Activated B cell treated with CpG ODN at 0.5 μM for 24 hours (primary cell): ENCODE measurements at regions not wholly inside any gene's neighbourhood (a gene's known extent, or its start where the extent isn't known, plus 50 kb on each side); places are given as distances from the start of the nearest gene placed in this dataset.
"Not testable (repeated sequence)": the region's sequence is repeated elsewhere in the genome, so short reads cannot be mapped to it uniquely, and the experiment has no call there.

Experiments used
- ATAC-seq: fragments of 200-7000 bp; cut with Tn5 transposase; one replicate; pipeline ENCODE4 v1.10.0; 2021; ENCODE audit warnings: low read depth, mild to moderate bottlenecking, moderate library complexity
- CTCF ChIA-PET: fragments of 350-600 bp; sonication (Branson Sonifier 250); formaldehyde crosslinking; loops from one replicate; lab custom pipeline; 2021; ENCODE audit warnings: antibody characterized with exemption; lab: Charles Lee
- POLR2A ChIA-PET: fragments of 350-600 bp; sonication (Branson Sonifier 250); formaldehyde crosslinking; loops from one replicate; lab custom pipeline; 2021; ENCODE audit warnings: antibody characterized with exemption; lab: Charles Lee
- DNase-seq: peaks from one replicate; pipeline ENCODE4 v3.0.0; 2022
- H3K27ac Mint-ChIP-seq: one replicate; pipeline ENCODE4 v1.8.0; 2020; ENCODE audit warnings: mixed read lengths
- H3K27me3 Mint-ChIP-seq: one replicate; pipeline ENCODE4 v1.8.0; 2021; ENCODE audit warnings: mixed read lengths
- H3K36me3 Mint-ChIP-seq: one replicate; pipeline ENCODE4 v1.8.0; 2021; ENCODE audit warnings: low read depth, mixed read lengths
- H3K4me1 Mint-ChIP-seq: one replicate; pipeline ENCODE4 v1.8.0; 2021; ENCODE audit warnings: mixed read lengths
- H3K4me3 Mint-ChIP-seq: one replicate; pipeline ENCODE4 v1.8.0; 2020; ENCODE audit warnings: mild to moderate bottlenecking, mixed read lengths
- H3K9me3 Mint-ChIP-seq: one replicate; pipeline ENCODE4 v1.8.0; 2020; ENCODE audit warnings: mixed read lengths
- CTCF ChIP-seq: fragments of 200-600 bp; IDR thresholded peaks from one replicate; pipeline ENCODE4 v1.8.0; 2022; ENCODE audit warnings: antibody characterized with exemption, mild to moderate bottlenecking
- intact Hi-C: fragments of 100-400 bp; cut with micrococcal nuclease; formaldehyde crosslinking; loops from one replicate; pipeline ENCODE4 v1.15.1; 2024

DNA sequence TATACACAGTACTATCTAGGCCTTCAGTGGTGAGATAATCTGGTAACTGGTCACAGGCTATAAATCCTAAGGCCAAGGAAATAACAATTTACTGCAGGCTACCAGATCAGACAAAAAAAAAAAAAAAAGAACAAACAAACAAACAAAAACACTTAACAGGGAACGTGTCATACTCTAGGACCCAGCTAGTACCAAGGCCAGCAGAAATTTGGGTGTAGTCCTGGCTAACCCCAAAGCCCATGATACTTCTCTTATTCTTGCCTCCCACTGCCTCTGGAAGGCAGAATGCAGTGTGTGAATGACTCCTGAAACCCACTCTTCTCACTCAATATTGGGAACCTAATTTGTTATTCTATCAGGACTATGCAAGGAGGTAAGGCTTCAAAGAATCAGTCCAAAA, 53.7 kb upstream of the ST3GAL6 start:
- intact Hi-C loops, result no loop called here
- no peak for ATAC-seq
- no peaks in the 10 kb centered on the region for H3K36me3 Mint-ChIP-seq
- H3K27ac Mint-ChIP-seq, result no peak overlapping the region
- H3K27me3 Mint-ChIP-seq, result no peaks in the 10 kb centered on the region
- TF ChIP-seq CTCF, result no peak
- no peak for DNase-seq
- H3K9me3 Mint-ChIP-seq, result no peaks in the 10 kb centered on the region
- POLR2A ChIA-PET, result no interaction called here
- H3K4me1 Mint-ChIP-seq, result no peaks in the 10 kb centered on the region
- H3K4me3 Mint-ChIP-seq, result no peak overlapping the region
- CTCF ChIA-PET, result no interaction called here

GRCh38 chr3:98710067-98710659, 53.0 kb upstream of the ST3GAL6 start:
- intact Hi-C loops, result no loop called here
- no peak for TF ChIP-seq CTCF
- POLR2A ChIA-PET, result interaction anchor here (0.5 kb wide), 1 partner anchor 30 kb away, joined by 4 read pairs; no protein-coding TSS in a partner anchor
- H3K9me3 Mint-ChIP-seq, result no peaks in the 10 kb centered on the region
- no peaks in the 10 kb centered on the region for H3K27me3 Mint-ChIP-seq
- no peaks in the 10 kb centered on the region for H3K36me3 Mint-ChIP-seq
- no peak for ATAC-seq
- no peaks in the 10 kb centered on the region for H3K4me1 Mint-ChIP-seq
- DNase-seq, result no peak
- H3K4me3 Mint-ChIP-seq, result no peak overlapping the region
- CTCF ChIA-PET, result no interaction called here
- H3K27ac Mint-ChIP-seq, result no peak overlapping the region

DNA sequence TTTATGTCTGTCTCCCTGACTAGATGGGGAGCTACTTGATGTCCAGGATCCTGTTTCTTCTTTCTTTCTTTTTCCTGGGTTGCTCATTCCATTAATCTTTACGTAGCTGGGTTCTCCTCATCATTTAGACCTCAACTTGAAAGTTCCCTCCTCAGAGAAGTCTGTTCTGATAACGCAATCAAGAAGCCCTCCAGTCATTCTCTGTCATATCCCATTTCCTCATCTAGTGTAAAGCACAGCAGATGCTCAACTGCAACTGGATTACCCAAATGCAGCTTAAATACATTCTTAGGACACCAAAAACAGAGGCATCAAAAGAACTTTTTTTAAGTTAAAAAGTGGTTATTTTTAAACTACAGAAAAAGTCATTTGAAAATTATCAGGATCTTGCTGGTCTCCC, 51.7 kb upstream of the ST3GAL6 start:
- Mint-ChIP-seq H3K27ac (no peak overlapping the region), H3K27me3 (no peaks in the 10 kb centered on the region), H3K36me3 (no peaks in the 10 kb centered on the region), H3K4me3 (no peak overlapping the region), H3K9me3 (no peaks in the 10 kb centered on the region), H3K4me1 (no peaks in the 10 kb centered on the region)
- ChIA-PET POLR2A (no interaction called here), CTCF (no interaction called here)
- no peak for DNase-seq
- intact Hi-C loops, result no loop called here
- ATAC-seq, result no peak
- TF ChIP-seq CTCF, result no peak

GRCh38 chr3:98712726-98713125, 50.4 kb upstream of the ST3GAL6 start:
- DNase-seq (no peak), ATAC-seq (no peak)
- TF ChIP-seq CTCF, result no peak
- ChIA-PET POLR2A (no interaction called here), CTCF (no interaction called here)
- no peaks in the 10 kb centered on the region for H3K4me1 Mint-ChIP-seq
- no peak overlapping the region for H3K4me3 Mint-ChIP-seq
- no peak overlapping the region for H3K27ac Mint-ChIP-seq
- H3K9me3 Mint-ChIP-seq, result no peaks in the 10 kb centered on the region
- intact Hi-C loops, result no loop called here
- no peaks in the 10 kb centered on the region for H3K27me3 Mint-ChIP-seq
- H3K36me3 Mint-ChIP-seq, result no peaks in the 10 kb centered on the region

- CTCF ChIA-PET, H3K9me3 Mint-ChIP-seq, intact Hi-C loops, H3K27me3 Mint-ChIP-seq, H3K36me3 Mint-ChIP-seq, H3K4me1 Mint-ChIP-seq, H3K4me3 Mint-ChIP-seq, ATAC-seq, POLR2A ChIA-PET, H3K27ac Mint-ChIP-seq, DNase-seq: not testable (repeated sequence)
These were observed 49.8 kb upstream of the ST3GAL6 start for GRCh38 chr3:98713332-98713731.
